OCI-LY7 (cell line): ENCODE measurements at regions not wholly inside any gene's neighbourhood (a gene's known extent, or its start where the extent isn't known, plus 50 kb on each side); places are given as distances from the start of the nearest gene placed in this dataset.

Experiments used
- BruUV-seq: library from RNA; stranded (reverse); fragments of 400-500 nt; replicated peaks from 2 replicates; lab custom pipeline; 2021; lab: Mats Ljungman, UMichigan
- CTCF ChIA-PET: fragments of 300-600 bp; sonication (Branson Sonifier 250); formaldehyde crosslinking; loops from one replicate; lab custom pipeline; 2022; ENCODE audit warnings: antibody characterized with exemption; ENCODE audit not compliant: unreplicated experiment; lab: Charles Lee
- POLR2A ChIA-PET: fragments of 300-600 bp; sonication (Branson Sonifier 250); formaldehyde crosslinking; loops from one replicate; lab custom pipeline; 2022; ENCODE audit warnings: antibody characterized with exemption; lab: Charles Lee
- DNase-seq: peaks from one replicate; pipeline ENCODE4 v3.0.0-alpha.2; 2015; ENCODE audit warnings: low spot score
- H2AFZ ChIP-seq: fragments of 200-600 bp; sonication (generic), shearing (Covaris generic); 2 replicates; pipeline ENCODE4 v1.6.1; 2014; ENCODE audit warnings: mild to moderate bottlenecking, antibody characterized with exemption, low read length, moderate library complexity
- H3K27ac ChIP-seq: fragments of 200-600 bp; sonication (generic); 2 replicates; pipeline ENCODE4 v1.5.1; 2014; ENCODE audit warnings: mixed run types, low read depth, mild to moderate bottlenecking, moderate library complexity, low read length, inconsistent platforms; ENCODE audit not compliant: poor library complexity, severe bottlenecking
- H3K36me3 ChIP-seq: fragments of 200-600 bp; sonication (generic); 2 replicates; pipeline ENCODE4 v1.6.1; 2014; ENCODE audit warnings: mild to moderate bottlenecking, antibody characterized with exemption, low read length, moderate library complexity, mixed read lengths; ENCODE audit not compliant: insufficient read depth
- H3K4me1 ChIP-seq: fragments of 200-600 bp; sonication (generic); 2 replicates; pipeline ENCODE4 v1.5.1; 2014; ENCODE audit warnings: mild to moderate bottlenecking, low read length; ENCODE audit not compliant: insufficient read depth, poor library complexity, severe bottlenecking
- H3K4me2 ChIP-seq: fragments of 200-600 bp; sonication (generic); 2 replicates; pipeline ENCODE4 v1.6.1; 2014; ENCODE audit warnings: mild to moderate bottlenecking, low read length
- H3K4me3 ChIP-seq: fragments of 200-600 bp; sonication (generic); 2 replicates; pipeline ENCODE4 v1.5.1; 2014; ENCODE audit warnings: mild to moderate bottlenecking, low read depth, low read length; ENCODE audit not compliant: poor library complexity, severe bottlenecking
- H3K79me2 ChIP-seq: fragments of 200-600 bp; sonication (generic); 2 replicates; pipeline ENCODE4 v1.6.1; 2016; ENCODE audit warnings: low read depth, mild to moderate bottlenecking, low read length, moderate library complexity, mixed read lengths; ENCODE audit not compliant: insufficient read depth
- H3K9me2 ChIP-seq: fragments of 200-600 bp; sonication (generic); 2 replicates; pipeline ENCODE4 v1.6.1; 2016; ENCODE audit warnings: mild to moderate bottlenecking, low read length, mixed read lengths; ENCODE audit not compliant: insufficient read depth
- H3K9me3 ChIP-seq: fragments of 200-600 bp; sonication (generic); 2 replicates; pipeline ENCODE4 v1.6.1; 2014; ENCODE audit warnings: mild to moderate bottlenecking, mixed run types, low read length, mixed read lengths
- H4K20me1 ChIP-seq: fragments of 200-600 bp; sonication (generic); 2 replicates; pipeline ENCODE4 v1.6.1; 2014; ENCODE audit warnings: mild to moderate bottlenecking, antibody characterized with exemption, low read length, moderate library complexity, mixed read lengths; ENCODE audit not compliant: insufficient read depth
- EZH2phosphoT487 ChIP-seq: fragments of 200-600 bp; sonication (generic); IDR thresholded peaks from 2 replicates; pipeline ENCODE4 v1.6.1; 2018; ENCODE audit warnings: low read depth, borderline replicate concordance, mild to moderate bottlenecking, mixed run types, antibody characterized with exemption, low read length, moderate library complexity, mixed read lengths
- intact Hi-C: fragments of 100-400 bp; cut with micrococcal nuclease; formaldehyde crosslinking; loops from one replicate; pipeline ENCODE4 v1.10.0; 2022; ENCODE audit not compliant: unreplicated experiment
- TF ChIP-seq, protein P1 (sequence below): fragments of 200-600 bp; sonication (generic); conservative IDR thresholded peaks from 2 replicates; pipeline ENCODE4 v1.5.1; 2014; ENCODE audit warnings: mild to moderate bottlenecking, antibody characterized with exemption, low read length, moderate library complexity, mixed read lengths

DNA sequence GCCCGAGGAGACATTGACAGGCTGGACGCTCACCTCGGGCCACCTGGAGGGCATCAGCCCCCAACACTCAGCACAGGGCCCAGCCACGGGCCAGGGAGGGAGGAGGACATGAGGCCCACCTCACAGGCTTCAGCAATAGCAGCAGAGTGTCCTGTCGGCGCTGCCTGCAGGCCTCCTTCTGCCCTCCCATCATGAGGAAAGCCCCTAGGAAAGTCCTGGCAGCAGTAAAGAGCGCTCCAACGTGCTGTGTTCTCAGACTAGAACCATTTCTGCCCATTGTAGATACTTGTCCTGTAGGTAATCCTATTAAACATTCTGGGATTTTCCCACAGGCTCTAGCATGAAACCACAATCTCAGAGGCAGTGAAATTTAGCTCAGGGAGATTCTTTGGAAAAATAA lies 62.0 kb upstream of the GALNT2 start:
- Histone ChIP-seq H3K79me2 (no peaks in the 10 kb centered on the region), H3K27ac (no peak overlapping the region), H3K9me2 (no peaks in the 10 kb centered on the region), H3K4me3 (no peak overlapping the region), H2AFZ (no peak overlapping the region), H3K4me2 (no peak overlapping the region), H3K9me3 (no peaks in the 10 kb centered on the region), H3K36me3 (no peaks in the 10 kb centered on the region), H3K4me1 (no peaks in the 10 kb centered on the region), H4K20me1 (no peaks in the 10 kb centered on the region)
- BruUV-seq, result no TSS peak
- no peak for DNase-seq
- intact Hi-C loops, result no loop called here
- ChIA-PET POLR2A (no interaction called here), CTCF (no interaction called here)
- TF ChIP-seq, protein P1, sequence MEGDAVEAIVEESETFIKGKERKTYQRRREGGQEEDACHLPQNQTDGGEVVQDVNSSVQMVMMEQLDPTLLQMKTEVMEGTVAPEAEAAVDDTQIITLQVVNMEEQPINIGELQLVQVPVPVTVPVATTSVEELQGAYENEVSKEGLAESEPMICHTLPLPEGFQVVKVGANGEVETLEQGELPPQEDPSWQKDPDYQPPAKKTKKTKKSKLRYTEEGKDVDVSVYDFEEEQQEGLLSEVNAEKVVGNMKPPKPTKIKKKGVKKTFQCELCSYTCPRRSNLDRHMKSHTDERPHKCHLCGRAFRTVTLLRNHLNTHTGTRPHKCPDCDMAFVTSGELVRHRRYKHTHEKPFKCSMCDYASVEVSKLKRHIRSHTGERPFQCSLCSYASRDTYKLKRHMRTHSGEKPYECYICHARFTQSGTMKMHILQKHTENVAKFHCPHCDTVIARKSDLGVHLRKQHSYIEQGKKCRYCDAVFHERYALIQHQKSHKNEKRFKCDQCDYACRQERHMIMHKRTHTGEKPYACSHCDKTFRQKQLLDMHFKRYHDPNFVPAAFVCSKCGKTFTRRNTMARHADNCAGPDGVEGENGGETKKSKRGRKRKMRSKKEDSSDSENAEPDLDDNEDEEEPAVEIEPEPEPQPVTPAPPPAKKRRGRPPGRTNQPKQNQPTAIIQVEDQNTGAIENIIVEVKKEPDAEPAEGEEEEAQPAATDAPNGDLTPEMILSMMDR, result no peak
- no peak for TF ChIP-seq EZH2phosphoT487

DNA sequence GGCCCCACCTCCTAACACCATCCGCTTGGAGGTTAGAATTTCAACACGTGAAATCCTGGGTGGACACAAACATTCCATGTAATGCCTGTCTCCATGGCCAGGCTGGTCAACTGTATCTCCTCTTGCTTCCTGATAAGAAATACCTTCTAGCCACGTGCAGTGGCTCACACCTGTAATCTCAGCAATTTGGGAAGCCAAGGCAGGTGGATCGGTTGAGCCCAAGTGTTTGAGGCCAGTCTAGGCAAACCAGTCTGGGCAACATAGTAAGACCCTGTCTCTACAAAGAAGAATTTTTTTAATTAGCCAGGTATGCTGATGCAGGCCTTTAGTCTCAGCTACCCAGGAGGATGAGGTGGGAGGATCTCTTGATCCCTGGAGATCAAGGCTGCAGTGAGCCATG lies 58.3 kb upstream of the GALNT2 start:
- POLR2A ChIA-PET, result no interaction called here
- BruUV-seq, result no TSS peak

DNA sequence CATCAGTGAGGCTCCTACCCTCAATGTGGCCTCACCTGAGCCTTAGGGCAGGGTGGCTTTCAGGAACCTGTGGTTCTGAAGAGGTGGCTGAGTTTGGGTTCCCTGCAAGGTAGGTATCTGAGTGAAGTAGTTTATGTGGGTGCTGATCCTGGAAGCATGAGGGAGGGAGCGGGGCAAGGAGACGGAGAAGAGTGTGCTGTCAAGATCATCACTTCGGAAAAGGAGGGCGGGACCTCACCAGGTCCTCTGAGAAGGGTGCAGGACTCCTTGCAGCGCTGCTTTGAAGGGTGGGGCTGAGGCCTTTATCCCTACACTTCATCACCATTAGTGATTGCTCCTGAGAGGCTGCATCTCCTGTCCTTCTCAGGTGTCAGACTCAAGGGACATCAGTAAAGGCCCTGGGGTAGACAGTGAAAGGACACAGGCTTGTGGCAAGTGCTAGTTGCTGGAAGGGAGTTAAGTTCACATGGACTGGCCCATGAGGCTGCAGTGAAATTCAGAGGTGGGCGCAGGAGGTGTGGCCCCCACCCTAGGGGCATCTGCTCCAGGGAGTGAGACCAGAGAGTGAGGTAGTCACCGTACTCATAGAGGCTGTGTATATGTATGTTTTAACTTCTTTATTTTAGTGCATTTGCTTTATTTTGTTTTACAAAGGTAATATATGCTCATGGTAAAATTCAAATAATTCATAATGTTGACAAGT lies 57.3 kb upstream of the GALNT2 start:
- Histone ChIP-seq H3K4me3 (no peak overlapping the region), H3K9me3 (no peaks in the 10 kb centered on the region), H3K36me3 (no peaks in the 10 kb centered on the region), H3K9me2 (no peaks in the 10 kb centered on the region), H3K27ac (no peak overlapping the region), H3K79me2 (no peaks in the 10 kb centered on the region), H2AFZ (no peak overlapping the region), H4K20me1 (no peaks in the 10 kb centered on the region), H3K4me2 (no peak overlapping the region), H3K4me1 (no peaks in the 10 kb centered on the region)
- intact Hi-C loops, result no loop called here
- CTCF ChIA-PET, result no interaction called here
- no peak for DNase-seq
- TF ChIP-seq, protein P1, result no peak
- TF ChIP-seq EZH2phosphoT487, result no peak
- BruUV-seq, result no TSS peak
- POLR2A ChIA-PET, result no interaction called here

More for the DNA sequence above, 58.3 kb upstream of the GALNT2 start:
- H4K20me1 ChIP-seq, result no peaks in the 10 kb centered on the region
- CTCF ChIA-PET, result no interaction called here
- no peaks in the 10 kb centered on the region for H3K4me1 ChIP-seq
- H2AFZ ChIP-seq, result no peak overlapping the region
- H3K4me3 ChIP-seq, result no peak overlapping the region
- intact Hi-C loops, result no loop called here
- no peak for DNase-seq
- no peaks in the 10 kb centered on the region for H3K79me2 ChIP-seq
- no peak overlapping the region for H3K4me2 ChIP-seq
- TF ChIP-seq EZH2phosphoT487, result no peak
- TF ChIP-seq, protein P1, result no peak
- H3K9me2 ChIP-seq, result no peaks in the 10 kb centered on the region
- H3K36me3 ChIP-seq, result no peaks in the 10 kb centered on the region
- H3K27ac ChIP-seq, result no peak overlapping the region
- H3K9me3 ChIP-seq, result no peaks in the 10 kb centered on the region
